ENCODE measurements at regions not wholly inside any gene's neighbourhood (a gene's known extent, or its start where the extent isn't known, plus 50 kb on each side); places are given as distances from the start of the nearest gene placed in this dataset.

- TF ChIP-seq ZNF701 (tag by site-specific recombination; IDR thresholded peaks at IDR 0.05) = no peak
- TF ChIP-seq ZNF404 (tag by site-specific recombination; IDR thresholded peaks at IDR 0.05) = no peak
- no peak for TF ChIP-seq SCRT1 (tag by site-specific recombination; IDR thresholded peaks at IDR 0.05; ENCODE audit: borderline replicate concordance)
- no peak for TF ChIP-seq OVOL3 (tag by site-specific recombination; IDR thresholded peaks at IDR 0.05)
- TF ChIP-seq ZNF239 (tag by site-specific recombination; IDR thresholded peaks at IDR 0.05) = no peak
- no peak for TF ChIP-seq ZNF514 (tag by site-specific recombination; IDR thresholded peaks at IDR 0.05)
- TF ChIP-seq ZNF571 (tag by site-specific recombination; IDR thresholded peaks at IDR 0.05) = no peak
- TF ChIP-seq ZNF214 (tag by site-specific recombination; IDR thresholded peaks at IDR 0.05; ENCODE audit: borderline replicate concordance) = no peak
- no peak for TF ChIP-seq ZNF747 (tag by site-specific recombination; IDR thresholded peaks at IDR 0.05)
- TF ChIP-seq ZNF311 (tag by site-specific recombination; IDR thresholded peaks at IDR 0.05; ENCODE audit: borderline replicate concordance) = no peak
- no peak for TF ChIP-seq PRDM10 (tag by site-specific recombination; IDR thresholded peaks at IDR 0.05)
Observed at GRCh38 chr6:120254651-120255050, 905.1 kb upstream of the MAN1A1 start (continued).

GRCh38 chr6:120248451-120248850 lies 898.9 kb upstream of the MAN1A1 start:
- POLR2A ChIA-PET = no interaction called here
- CTCF ChIA-PET = no interaction called here
- Histone ChIP-seq H3K27ac (ENCODE audit: extremely low read depth, low read depth, low read length) (no peak overlapping the region), H3K36me3 (ENCODE audit: control insufficient read depth in 2 of 2, insufficient read depth in 1 of 2, low read length in 2 of 2) (no peaks in the 10 kb centered on the region), H3K4me3 (ENCODE audit: low read depth, low read length) (no peak overlapping the region), H3K4me1 (ENCODE audit: control insufficient read depth, insufficient read depth, low read length) (no peaks in the 10 kb centered on the region), H3K9me3 (ENCODE audit: control insufficient read depth, insufficient read depth, low read depth, low read length) (no peaks in the 10 kb centered on the region)
- TF ChIP-seq ZNF248 (tag by site-specific recombination; IDR thresholded peaks at IDR 0.05) (no peak), ZNF138 (tag by site-specific recombination; IDR thresholded peaks at IDR 0.05; ENCODE audit: borderline replicate concordance) (no peak), ZBTB1 (tag by site-specific recombination; IDR thresholded peaks at IDR 0.05) (no peak), ZNF600 (tag by site-specific recombination; IDR thresholded peaks at IDR 0.05) (no peak), ZNF548 (tag by site-specific recombination; IDR thresholded peaks at IDR 0.05) (no peak), KLF10 (tag by site-specific recombination; IDR thresholded peaks at IDR 0.05) (no peak), SP7 (tag by site-specific recombination; IDR thresholded peaks at IDR 0.05) (no peak), KLF8 (tag by site-specific recombination; IDR thresholded peaks at IDR 0.05) (no peak)
- TF ChIP-seq, protein P1, sequence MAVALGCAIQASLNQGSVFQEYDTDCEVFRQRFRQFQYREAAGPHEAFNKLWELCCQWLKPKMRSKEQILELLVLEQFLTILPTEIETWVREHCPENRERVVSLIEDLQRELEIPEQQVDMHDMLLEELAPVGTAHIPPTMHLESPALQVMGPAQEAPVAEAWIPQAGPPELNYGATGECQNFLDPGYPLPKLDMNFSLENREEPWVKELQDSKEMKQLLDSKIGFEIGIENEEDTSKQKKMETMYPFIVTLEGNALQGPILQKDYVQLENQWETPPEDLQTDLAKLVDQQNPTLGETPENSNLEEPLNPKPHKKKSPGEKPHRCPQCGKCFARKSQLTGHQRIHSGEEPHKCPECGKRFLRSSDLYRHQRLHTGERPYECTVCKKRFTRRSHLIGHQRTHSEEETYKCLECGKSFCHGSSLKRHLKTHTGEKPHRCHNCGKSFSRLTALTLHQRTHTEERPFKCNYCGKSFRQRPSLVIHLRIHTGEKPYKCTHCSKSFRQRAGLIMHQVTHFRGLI (tag by site-specific recombination; IDR thresholded peaks at IDR 0.05) = no peak

- POLR2A ChIA-PET = no interaction called here
- no peak overlapping the region for H3K4me3 ChIP-seq (ENCODE audit: low read depth, low read length)
- no peaks in the 10 kb centered on the region for H3K36me3 ChIP-seq (ENCODE audit: control insufficient read depth in 2 of 2, insufficient read depth in 1 of 2, low read length in 2 of 2)
- CTCF ChIA-PET = no interaction called here
- no peak overlapping the region for H3K27ac ChIP-seq (ENCODE audit: extremely low read depth, low read depth, low read length)
- no peaks in the 10 kb centered on the region for H3K4me1 ChIP-seq (ENCODE audit: control insufficient read depth, insufficient read depth, low read length)
- no peaks in the 10 kb centered on the region for H3K9me3 ChIP-seq (ENCODE audit: control insufficient read depth, insufficient read depth, low read depth, low read length)
- TF ChIP-seq ZNF48 (tag by site-specific recombination; IDR thresholded peaks at IDR 0.05) (no peak), SP3 (tag by site-specific recombination; IDR thresholded peaks at IDR 0.05) (no peak), SP7 (tag by site-specific recombination; IDR thresholded peaks at IDR 0.05) (no peak), ZNF132 (tag by site-specific recombination; IDR thresholded peaks at IDR 0.05; ENCODE audit: borderline replicate concordance) (no peak), ZSCAN5A (tag by site-specific recombination; IDR thresholded peaks at IDR 0.05) (no peak)
- TF ChIP-seq, protein P2, sequence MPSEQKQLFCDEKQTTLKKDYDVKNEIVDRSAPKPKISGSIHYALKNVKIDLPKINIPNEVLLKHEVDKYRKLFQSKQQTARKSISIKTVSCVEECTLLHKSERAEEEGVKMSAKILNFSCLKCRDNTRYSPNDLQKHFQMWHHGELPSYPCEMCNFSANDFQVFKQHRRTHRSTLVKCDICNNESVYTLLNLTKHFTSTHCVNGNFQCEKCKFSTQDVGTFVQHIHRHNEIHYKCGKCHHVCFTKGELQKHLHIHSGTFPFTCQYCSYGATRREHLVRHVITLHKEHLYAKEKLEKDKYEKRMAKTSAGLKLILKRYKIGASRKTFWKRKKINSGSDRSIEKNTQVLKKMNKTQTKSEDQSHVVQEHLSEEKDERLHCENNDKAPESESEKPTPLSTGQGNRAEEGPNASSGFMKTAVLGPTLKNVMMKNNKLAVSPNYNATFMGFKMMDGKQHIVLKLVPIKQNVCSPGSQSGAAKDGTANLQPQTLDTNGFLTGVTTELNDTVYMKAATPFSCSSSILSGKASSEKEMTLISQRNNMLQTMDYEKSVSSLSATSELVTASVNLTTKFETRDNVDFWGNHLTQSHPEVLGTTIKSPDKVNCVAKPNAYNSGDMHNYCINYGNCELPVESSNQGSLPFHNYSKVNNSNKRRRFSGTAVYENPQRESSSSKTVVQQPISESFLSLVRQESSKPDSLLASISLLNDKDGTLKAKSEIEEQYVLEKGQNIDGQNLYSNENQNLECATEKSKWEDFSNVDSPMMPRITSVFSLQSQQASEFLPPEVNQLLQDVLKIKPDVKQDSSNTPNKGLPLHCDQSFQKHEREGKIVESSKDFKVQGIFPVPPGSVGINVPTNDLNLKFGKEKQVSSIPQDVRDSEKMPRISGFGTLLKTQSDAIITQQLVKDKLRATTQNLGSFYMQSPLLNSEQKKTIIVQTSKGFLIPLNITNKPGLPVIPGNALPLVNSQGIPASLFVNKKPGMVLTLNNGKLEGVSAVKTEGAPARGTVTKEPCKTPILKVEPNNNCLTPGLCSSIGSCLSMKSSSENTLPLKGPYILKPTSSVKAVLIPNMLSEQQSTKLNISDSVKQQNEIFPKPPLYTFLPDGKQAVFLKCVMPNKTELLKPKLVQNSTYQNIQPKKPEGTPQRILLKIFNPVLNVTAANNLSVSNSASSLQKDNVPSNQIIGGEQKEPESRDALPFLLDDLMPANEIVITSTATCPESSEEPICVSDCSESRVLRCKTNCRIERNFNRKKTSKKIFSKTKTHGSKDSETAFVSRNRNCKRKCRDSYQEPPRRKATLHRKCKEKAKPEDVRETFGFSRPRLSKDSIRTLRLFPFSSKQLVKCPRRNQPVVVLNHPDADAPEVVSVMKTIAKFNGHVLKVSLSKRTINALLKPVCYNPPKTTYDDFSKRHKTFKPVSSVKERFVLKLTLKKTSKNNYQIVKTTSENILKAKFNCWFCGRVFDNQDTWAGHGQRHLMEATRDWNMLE (tag by site-specific recombination; conservative IDR thresholded peaks at IDR 0.05; ENCODE audit: low read depth) = no peak
Observed at GRCh38 chr6:120237221-120237620, 887.7 kb upstream of the MAN1A1 start.

Data from HEK293 (cell line).